NCI-H2196 treated with DMSO at 0.1 percent for 48 hours (cell line): ENCODE measurements at regions not wholly inside any gene's neighbourhood (a gene's known extent, or its start where the extent isn't known, plus 50 kb on each side); places are given as distances from the start of the nearest gene placed in this dataset.

ENCODE experiments used
- DNase-seq: peaks from one replicate; lab custom pipeline; 2025; ENCODE audit not compliant: unreplicated experiment; lab: John Stamatoyannopoulos, UW

DNA sequence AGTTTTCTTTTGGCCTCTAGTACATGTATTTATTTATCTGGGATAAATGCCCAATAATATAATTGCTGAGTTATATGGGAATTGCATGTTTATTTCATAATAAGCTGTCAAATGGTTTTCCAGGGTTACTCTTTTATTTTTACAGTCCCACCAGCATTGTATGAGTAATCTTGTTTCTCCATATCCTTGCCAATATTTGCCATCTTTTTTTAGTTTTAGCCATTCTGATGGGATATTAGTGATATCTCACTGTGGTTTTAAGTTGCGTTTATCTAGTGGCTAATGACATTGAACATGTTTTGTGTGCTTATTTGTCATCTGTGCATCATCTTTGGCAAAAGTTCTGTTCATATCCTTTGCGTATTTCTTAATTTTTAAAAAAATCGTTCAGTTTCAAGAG is 372.8 kb upstream of the CCDC179 start:
- no peak for DNase-seq

- DNase-seq: no peak
Measured at GRCh38 chr11:23236826-23237555, 376.7 kb upstream of the CCDC179 start.

DNA sequence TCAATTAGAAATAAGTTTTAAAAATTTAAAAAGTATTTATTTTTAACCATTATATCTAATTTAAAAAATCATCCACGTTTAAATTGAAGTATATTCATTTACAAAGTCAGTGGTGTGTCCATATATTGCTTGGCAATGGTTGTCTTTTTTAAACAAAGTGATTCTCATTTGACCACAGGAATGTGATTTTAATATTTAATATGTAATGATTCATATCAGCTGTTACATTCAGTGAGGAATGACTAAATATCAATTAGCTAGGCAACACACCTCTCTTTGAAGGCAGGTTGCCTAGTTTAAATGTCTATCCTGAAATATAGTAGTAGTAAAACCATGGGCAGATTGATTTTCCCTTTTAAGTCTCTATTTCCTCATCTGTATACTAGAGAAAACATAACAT is 392.2 kb upstream of the CCDC179 start:
- DNase-seq: no peak

DNA sequence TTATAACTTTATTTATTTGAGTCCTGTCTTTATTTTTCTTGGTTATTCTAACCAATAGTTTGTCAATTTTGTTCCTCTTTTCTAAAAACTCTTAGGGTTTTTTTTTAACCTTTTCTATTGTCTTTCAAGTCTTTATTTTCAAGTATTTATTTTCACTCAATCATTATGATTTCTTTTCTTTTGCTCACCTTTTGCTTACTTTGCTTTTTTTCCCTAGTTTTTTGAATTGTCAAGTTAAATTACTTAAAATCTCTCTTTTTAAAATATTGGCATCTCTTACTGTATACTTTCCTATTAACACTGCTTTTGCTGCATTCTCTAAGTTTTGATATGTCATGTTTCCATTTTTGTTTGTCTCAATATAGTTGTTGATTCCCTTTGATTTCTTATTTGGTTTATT is 396.8 kb upstream of the CCDC179 start:
- DNase-seq: no peak

DNA sequence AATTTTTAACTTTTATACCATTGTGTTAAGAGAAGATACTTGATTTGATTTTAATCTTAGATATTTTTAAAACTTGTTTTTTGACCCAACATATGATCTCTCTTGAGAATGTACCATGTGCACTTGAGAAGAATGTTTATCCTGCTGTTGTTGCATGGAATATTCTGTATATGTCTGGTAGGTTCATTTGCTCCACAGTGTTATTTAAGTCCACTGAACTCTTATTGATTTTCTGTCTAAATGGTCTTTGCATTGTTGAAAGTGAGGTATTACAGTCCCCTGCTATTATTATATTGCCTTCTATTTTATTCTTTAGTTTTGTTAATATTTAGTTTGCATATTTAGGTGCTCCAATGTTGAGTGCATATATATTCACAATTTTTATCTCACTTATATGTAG is 397.3 kb upstream of the CCDC179 start:
- no peak for DNase-seq

DNA sequence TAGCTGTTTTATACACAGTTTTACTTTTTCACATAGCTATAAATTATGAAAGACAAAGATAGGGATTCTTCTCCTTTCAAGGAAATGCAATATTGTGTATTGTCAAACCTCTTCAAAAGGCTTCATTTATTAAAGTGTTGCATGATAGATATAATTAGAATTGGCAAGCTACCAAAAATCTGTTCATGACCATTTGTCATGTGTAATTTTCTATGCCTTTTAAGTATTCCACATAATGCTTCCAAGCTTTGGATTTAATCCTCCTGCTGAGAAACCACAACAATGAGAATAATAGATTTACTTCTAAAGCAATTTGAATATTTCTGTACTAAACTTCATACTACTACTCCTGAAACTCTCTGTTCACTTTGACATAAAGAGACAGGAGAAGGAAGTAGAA is 403.2 kb upstream of the CCDC179 start:
- no peak for DNase-seq

DNA sequence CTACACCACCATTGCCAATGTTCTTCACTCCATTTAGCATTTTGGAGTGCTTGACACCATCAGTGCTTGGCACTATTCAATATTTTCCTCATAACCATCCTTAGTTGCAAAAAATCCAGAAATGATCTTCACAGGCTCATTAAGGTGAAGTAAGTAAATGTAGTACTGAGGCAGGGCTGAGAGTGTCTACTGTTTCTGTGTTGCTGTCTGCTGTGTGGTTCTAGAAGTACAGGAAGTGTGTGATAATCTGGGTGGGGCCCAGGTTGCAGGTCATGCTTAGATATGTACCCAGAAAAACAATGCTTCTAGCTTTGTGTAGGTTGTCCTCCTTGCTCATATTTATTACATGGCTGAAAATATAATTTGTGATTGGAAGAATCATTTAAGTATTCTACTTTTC is 411.8 kb upstream of the CCDC179 start:
- no peak for DNase-seq

DNA sequence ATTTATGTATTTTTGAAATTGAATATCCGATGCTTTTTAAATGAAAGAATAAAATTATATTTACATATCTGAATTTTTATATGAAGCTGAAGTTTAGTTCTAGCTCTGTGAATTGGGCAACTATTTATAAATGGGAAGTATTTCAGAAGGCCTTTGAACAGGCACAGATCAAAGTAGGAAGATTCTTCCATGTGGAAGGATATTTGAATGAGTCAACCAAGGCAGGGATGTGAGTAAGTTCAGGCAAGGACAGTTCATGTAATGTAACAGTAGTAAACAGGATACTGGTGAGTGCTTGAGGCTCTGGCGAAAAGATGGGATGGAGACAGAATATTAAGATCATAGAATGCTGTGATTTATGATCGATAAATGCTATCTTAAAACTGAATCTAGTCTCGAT is 417.8 kb upstream of the CCDC179 start:
- DNase-seq: no peak

DNA sequence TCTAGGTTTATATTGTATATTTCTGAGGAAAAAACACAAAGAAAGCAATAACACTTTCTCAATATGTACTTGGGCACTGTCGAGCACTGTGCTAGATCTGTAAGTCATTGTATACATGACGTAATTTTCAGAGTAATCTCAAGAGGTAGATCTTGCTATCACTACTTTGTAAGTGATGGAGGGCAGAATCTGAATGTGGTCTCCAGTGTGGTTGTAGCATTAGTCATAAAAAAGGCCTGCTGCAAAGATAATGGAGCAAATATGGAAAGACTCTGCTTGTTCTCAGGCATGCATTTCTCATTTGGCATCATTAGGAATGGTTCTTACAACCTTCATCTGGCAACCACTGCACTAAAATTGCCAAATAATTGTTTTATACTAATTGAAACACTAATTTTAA is 419.8 kb upstream of the CCDC179 start:
- DNase-seq: no peak

DNA sequence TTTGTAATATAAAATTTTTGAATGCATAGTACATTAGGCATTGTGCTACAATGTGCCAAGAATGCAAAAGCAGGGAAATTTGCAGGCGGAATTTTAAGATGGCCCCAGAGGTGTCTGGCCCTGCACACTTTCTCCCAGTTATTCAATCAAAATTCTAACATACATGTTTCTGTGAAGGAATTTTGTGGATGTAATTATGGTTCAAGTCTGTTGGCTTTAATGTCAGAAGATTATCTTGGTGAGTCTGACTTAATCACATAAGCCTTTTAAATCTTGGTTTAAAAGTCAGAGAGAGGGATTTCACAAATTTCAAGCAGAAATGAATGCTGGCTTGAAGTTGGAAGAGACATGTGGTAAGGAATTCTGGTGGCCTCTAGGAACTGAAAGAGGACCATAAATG is 423.4 kb upstream of the CCDC179 start:
- no peak for DNase-seq

- no peak for DNase-seq
Measured at GRCh38 chr11:23284631-23285030, 424.4 kb upstream of the CCDC179 start.

DNA sequence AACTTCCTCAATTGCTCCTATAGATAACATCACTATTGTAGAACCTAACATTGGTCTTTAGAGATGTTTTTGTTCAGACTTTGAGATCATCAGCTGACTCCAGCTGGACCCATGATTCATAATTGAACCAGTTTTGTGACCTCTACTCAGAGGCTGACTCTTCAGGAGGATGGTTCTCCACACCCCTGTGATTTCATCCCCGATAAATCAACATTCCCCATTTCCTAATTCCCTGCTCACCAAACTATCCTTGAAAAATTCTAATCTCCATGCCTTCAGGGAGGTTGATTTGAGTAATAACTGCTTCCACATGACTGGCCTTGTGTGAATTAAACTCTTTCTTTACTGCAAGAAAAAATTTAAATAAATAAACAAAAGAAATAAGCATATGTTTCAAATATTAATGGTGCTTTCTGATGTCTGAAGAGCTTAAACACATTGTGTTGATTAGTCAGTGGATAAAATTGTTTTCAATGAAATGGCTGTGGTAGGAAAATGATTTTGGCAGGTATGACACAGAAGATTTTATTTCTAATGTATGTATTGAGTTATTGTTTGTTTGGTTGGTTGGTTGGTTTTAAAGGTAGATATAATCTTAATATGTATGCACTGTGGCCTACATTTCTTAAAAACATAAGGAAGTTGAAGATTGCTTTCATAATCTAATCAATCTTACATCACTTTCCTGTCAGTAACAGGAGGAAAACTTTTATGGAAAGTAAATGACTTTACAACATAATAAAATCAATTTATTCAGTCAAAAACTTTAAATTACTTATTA is 427.9 kb upstream of the CCDC179 start:
- no peak for DNase-seq

DNA sequence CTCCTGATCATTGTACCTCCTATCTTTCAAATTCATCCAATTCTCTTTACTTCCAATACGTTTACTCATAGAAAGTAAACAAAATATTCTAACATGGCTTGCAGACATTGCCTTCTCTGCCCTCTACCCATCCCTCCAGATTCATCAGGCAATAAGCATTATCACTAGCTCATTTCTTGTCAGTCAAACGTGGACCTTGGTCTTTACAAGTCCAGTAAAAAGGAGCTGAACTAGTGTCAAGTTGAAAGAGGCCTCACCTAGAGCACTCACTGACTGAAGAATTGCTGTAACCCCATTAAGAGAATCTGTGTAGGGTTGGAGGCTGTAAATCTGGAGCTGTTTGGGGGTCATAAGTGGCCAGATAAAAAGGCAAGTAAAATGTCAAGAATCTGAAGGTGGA is 435.0 kb upstream of the CCDC179 start:
- DNase-seq: no peak

GRCh38 chr11:23308041-23308440 is 447.8 kb upstream of the CCDC179 start:
- DNase-seq: no peak

DNA sequence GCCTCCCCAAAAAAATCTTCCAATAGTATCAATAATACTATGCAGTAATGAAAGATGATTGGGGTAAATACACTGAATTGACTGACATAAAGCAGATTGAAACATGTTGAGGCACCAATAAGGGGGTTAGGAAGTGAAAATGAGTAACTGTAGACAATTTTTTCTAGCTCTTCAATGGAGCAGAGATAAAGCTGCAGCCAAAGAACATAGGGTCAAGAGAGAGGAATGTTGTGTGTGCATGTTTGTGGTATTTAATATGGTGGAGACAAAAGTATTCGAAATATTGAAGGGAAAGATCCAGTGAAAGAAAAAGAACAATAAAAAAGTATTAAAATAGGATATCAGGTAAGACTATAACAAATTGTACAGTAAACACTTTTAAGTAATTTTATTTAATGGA is 450.0 kb upstream of the CCDC179 start:
- DNase-seq: no peak

- no peak for DNase-seq
Measured at GRCh38 chr11:23311986-23312940, 452.0 kb upstream of the CCDC179 start.

GRCh38 chr11:23313001-23313400 is 452.7 kb upstream of the CCDC179 start:
- DNase-seq: no peak

- DNase-seq: no peak
Measured at GRCh38 chr11:23314162-23314561, 453.9 kb upstream of the CCDC179 start.

GRCh38 chr11:23315286-23315685 is 455.0 kb upstream of the CCDC179 start:
- no peak for DNase-seq

GRCh38 chr11:23317816-23318215 is 457.5 kb upstream of the CCDC179 start:
- no peak for DNase-seq

DNA sequence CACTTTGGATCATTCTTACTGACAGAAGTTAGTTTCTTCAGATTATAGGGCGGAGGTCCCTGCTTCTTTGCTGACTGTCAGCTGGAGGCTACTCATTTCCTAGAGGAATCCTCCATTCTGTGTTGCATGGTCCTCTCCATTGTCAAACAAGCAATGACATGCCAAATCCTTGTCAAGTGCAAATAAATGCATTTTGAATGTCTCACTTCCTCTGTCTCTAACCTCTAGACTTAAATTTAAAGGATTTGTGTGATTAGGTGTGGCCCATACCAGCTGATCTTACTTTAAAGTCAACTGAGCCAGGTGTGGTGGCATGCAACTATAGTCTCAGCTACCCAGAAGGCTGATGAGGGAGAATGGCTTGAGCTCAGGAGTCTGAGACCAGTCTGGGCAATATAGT is 458.4 kb upstream of the CCDC179 start:
- DNase-seq: no peak

DNA sequence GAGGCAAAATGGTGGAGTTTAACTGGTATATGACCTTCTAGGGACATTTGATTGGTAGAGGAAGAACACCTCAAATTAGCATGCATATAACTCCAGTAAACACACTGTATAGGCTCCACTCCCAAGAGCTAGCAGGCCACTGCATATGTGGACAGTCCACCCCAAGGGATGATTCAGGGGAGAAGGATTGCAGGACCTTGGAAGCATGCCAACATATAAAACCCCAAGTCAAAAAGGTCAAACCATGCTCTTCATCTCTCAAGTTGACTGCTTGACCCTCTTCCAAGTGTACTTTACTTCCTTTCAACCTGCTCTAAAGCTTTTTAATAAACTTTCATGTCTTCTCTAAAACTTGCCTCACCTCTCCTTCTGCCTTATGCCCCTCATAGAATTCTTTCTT is 459.9 kb upstream of the CCDC179 start:
- no peak for DNase-seq
